ENCODE measurements at regions not wholly inside any gene's neighbourhood (a gene's known extent, or its start where the extent isn't known, plus 50 kb on each side); places are given as distances from the start of the nearest gene placed in this dataset.

DNA sequence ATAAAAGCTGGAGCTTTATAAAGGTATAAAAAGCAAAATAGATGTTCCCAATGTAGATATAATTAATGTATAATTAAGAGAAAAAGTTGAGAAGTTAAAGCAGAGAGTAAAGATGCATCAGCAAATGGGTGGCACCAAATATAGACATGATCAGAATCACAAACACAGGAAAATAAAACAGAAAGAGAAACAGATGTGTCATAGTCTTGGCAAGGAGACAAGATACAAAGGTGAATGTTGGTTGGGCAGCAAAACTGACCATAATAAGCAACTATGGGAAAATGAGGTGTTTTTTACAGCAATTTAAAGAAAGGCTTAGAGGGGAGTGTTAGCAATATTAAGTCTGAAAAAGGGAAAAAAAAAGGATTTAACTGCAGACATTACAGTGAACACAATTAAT, 135.4 kb upstream of the CLEC14A start (continued):
- TF ChIP-seq POU5F1 (IDR thresholded peaks at IDR 0.05; ENCODE audit: low read depth, low read length) (no peak), EP300 (IDR thresholded peaks at IDR 0.05; ENCODE audit: borderline replicate concordance in 1 of 2, low read depth in 2 of 2, low read length in 2 of 2) (no peak), YY1 (IDR thresholded peaks at IDR 0.05; ENCODE audit: low read depth, low read length) (no peak)

All from H1 (cell line).